ENCODE measurements at regions not wholly inside any gene's neighbourhood (a gene's known extent, or its start where the extent isn't known, plus 50 kb on each side); places are given as distances from the start of the nearest gene placed in this dataset.

GRCh38 chr13:60214213-60215055, 50.7 kb upstream of the DIAPH3 start:
- DNase-seq (ENCODE audit: extremely low read depth, low read depth), result no peak

GRCh38 chr13:60220072-60220471, 56.3 kb upstream of the DIAPH3 start:
- no peak for TF ChIP-seq CTCF (IDR thresholded peaks at IDR 0.05; ENCODE audit: low read depth, low read length, missing control alignments)
- H3K4me3 ChIP-seq (replicated peaks; ENCODE audit: low read depth, low read length), result no peak overlapping the region
- DNase-seq (ENCODE audit: extremely low read depth, low read depth), result no peak

More at GRCh38 chr13:60214213-60215055, 50.7 kb upstream of the DIAPH3 start:
- no peak for TF ChIP-seq CTCF (IDR thresholded peaks at IDR 0.05; ENCODE audit: low read depth, low read length, missing control alignments)
- H3K4me3 ChIP-seq (replicated peaks; ENCODE audit: low read depth, low read length), result no peak overlapping the region

- no peak for DNase-seq (ENCODE audit: extremely low read depth, low read depth)
- H3K4me3 ChIP-seq (replicated peaks; ENCODE audit: low read depth, low read length), result no peak overlapping the region
- no peak for TF ChIP-seq CTCF (IDR thresholded peaks at IDR 0.05; ENCODE audit: low read depth, low read length, missing control alignments)
Measured at GRCh38 chr13:60221581-60221980, 57.9 kb upstream of the DIAPH3 start.

- peak; percentile 30 for TF ChIP-seq CTCF (IDR thresholded peaks at IDR 0.05; ENCODE audit: low read depth, low read length, missing control alignments)
- no peak for DNase-seq (ENCODE audit: extremely low read depth, low read depth)
- H3K4me3 ChIP-seq (replicated peaks; ENCODE audit: low read depth, low read length), result no peak overlapping the region
Measured at GRCh38 chr13:60226507-60226906, 62.8 kb upstream of the DIAPH3 start.

GRCh38 chr13:60227158-60227557, 63.4 kb upstream of the DIAPH3 start:
- no peak for DNase-seq (ENCODE audit: extremely low read depth, low read depth)
- H3K4me3 ChIP-seq (replicated peaks; ENCODE audit: low read depth, low read length), result no peak overlapping the region
- no peak for TF ChIP-seq CTCF (IDR thresholded peaks at IDR 0.05; ENCODE audit: low read depth, low read length, missing control alignments)

GRCh38 chr13:60229708-60230272, 66.1 kb upstream of the DIAPH3 start:
- TF ChIP-seq CTCF (IDR thresholded peaks at IDR 0.05; ENCODE audit: low read depth, low read length, missing control alignments), result no peak
- H3K4me3 ChIP-seq (replicated peaks; ENCODE audit: low read depth, low read length), result no peak overlapping the region
- no peak for DNase-seq (ENCODE audit: extremely low read depth, low read depth)

Data from HFF-Myc (cell line).